H9 (cell line): ENCODE measurements at regions not wholly inside any gene's neighbourhood (a gene's known extent, or its start where the extent isn't known, plus 50 kb on each side); places are given as distances from the start of the nearest gene placed in this dataset.

ENCODE experiments used
- DNase-seq: peaks from one replicate; pipeline ENCODE4 v3.0.0-alpha.2; 2017
- H2AFZ ChIP-seq: one replicate; pipeline ENCODE4 v1.6.1; 2013; ENCODE audit warnings: mild to moderate bottlenecking, low read length, control low read depth, moderate library complexity
- H2AK5ac ChIP-seq: 2 replicates; pipeline ENCODE4 v1.6.1; 2013; ENCODE audit warnings: low read length, control low read depth, mixed read lengths; ENCODE audit not compliant: insufficient read length
- H2BK120ac ChIP-seq: one replicate; pipeline ENCODE4 v1.6.1; 2013; ENCODE audit warnings: low read depth, mild to moderate bottlenecking, low read length, control low read depth, inconsistent platforms; ENCODE audit not compliant: poor library complexity, severe bottlenecking
- H2BK12ac ChIP-seq: 2 replicates; pipeline ENCODE4 v1.6.1; 2013; ENCODE audit warnings: low read length, control low read depth, mixed read lengths, low read depth; ENCODE audit not compliant: insufficient read length
- H2BK15ac ChIP-seq: 2 replicates; pipeline ENCODE4 v1.6.1; 2013; ENCODE audit warnings: low read depth, low read length, control low read depth
- H2BK20ac ChIP-seq: one replicate; pipeline ENCODE4 v1.6.1; 2013; ENCODE audit warnings: low read depth, mild to moderate bottlenecking, low read length, control low read depth, inconsistent platforms; ENCODE audit not compliant: poor library complexity, severe bottlenecking
- H2BK5ac ChIP-seq: 2 replicates; pipeline ENCODE4 v1.6.1; 2013; ENCODE audit warnings: low read length, control low read depth, mixed read lengths; ENCODE audit not compliant: insufficient read length
- H3K14ac ChIP-seq: 2 replicates; pipeline ENCODE4 v1.6.1; 2013; ENCODE audit warnings: low read length, control low read depth; ENCODE audit not compliant: insufficient read depth
- H3K18ac ChIP-seq: 2 replicates; pipeline ENCODE4 v1.6.1; 2013; ENCODE audit warnings: low read depth, mild to moderate bottlenecking, mixed read lengths, low read length, control low read depth; ENCODE audit not compliant: insufficient read length
- H3K23ac ChIP-seq: 2 replicates; pipeline ENCODE4 v1.6.1; 2013; ENCODE audit warnings: low read length, control low read depth, mixed read lengths, low read depth; ENCODE audit not compliant: insufficient read length
- H3K23me2 ChIP-seq: 2 replicates; pipeline ENCODE4 v1.6.1; 2013; ENCODE audit warnings: low read depth, mild to moderate bottlenecking, mixed read lengths, low read length, control low read depth; ENCODE audit not compliant: insufficient read length, poor library complexity, severe bottlenecking
- H3K27ac ChIP-seq: 2 replicates; pipeline ENCODE4 v1.5.1; 2013; ENCODE audit warnings: low read length, control low read depth, mixed read lengths, low read depth; ENCODE audit not compliant: insufficient read length
- H3K27me3 ChIP-seq: 2 replicates; pipeline ENCODE4 v1.6.1; 2013; ENCODE audit warnings: low read length, control low read depth, inconsistent platforms; ENCODE audit not compliant: insufficient read depth
- H3K4ac ChIP-seq: 2 replicates; pipeline ENCODE4 v1.6.1; 2013; ENCODE audit warnings: low read depth, mild to moderate bottlenecking, control low read depth, inconsistent platforms, low read length, moderate library complexity
- H3K4me1 ChIP-seq: 2 replicates; pipeline ENCODE4 v1.6.1; 2013; ENCODE audit warnings: low read length, control low read depth, inconsistent platforms; ENCODE audit not compliant: insufficient read depth
- H3K4me2 ChIP-seq: 2 replicates; pipeline ENCODE4 v1.6.1; 2013; ENCODE audit warnings: low read length, control low read depth, mixed read lengths; ENCODE audit not compliant: insufficient read length, insufficient read depth
- H3K56ac ChIP-seq: 2 replicates; pipeline ENCODE4 v1.6.1; 2013; ENCODE audit warnings: low read depth, mild to moderate bottlenecking, mixed read lengths, low read length, control low read depth; ENCODE audit not compliant: insufficient read length
- H3K79me1 ChIP-seq: 2 replicates; pipeline ENCODE4 v1.6.1; 2013; ENCODE audit warnings: low read depth, mild to moderate bottlenecking, moderate library complexity, low read length, control low read depth, inconsistent platforms; ENCODE audit not compliant: insufficient read depth, poor library complexity, severe bottlenecking
- H3K79me2 ChIP-seq: 2 replicates; pipeline ENCODE4 v1.6.1; 2013; ENCODE audit warnings: low read length, control low read depth, inconsistent platforms; ENCODE audit not compliant: insufficient read depth
- H3K9ac ChIP-seq: 2 replicates; pipeline ENCODE4 v1.6.1; 2013; ENCODE audit warnings: low read length, control low read depth, mixed read lengths; ENCODE audit not compliant: insufficient read length; ENCODE audit errors: extremely low read depth
- H3K9me3 ChIP-seq: one replicate; pipeline ENCODE4 v1.6.1; 2013; ENCODE audit warnings: low read depth, low read length, inconsistent platforms; ENCODE audit not compliant: control insufficient read depth
- H3T11ph ChIP-seq: one replicate; pipeline ENCODE4 v1.6.1; 2013; ENCODE audit warnings: mild to moderate bottlenecking, low read length, control low read depth, inconsistent platforms
- H4K20me1 ChIP-seq: one replicate; pipeline ENCODE4 v1.6.1; 2013; ENCODE audit not compliant: control insufficient read depth, insufficient read length, insufficient read depth
- H4K5ac ChIP-seq: 2 replicates; pipeline ENCODE4 v1.6.1; 2013; ENCODE audit warnings: low read depth, mild to moderate bottlenecking, mixed read lengths, low read length, control low read depth; ENCODE audit not compliant: insufficient read length
- H4K8ac ChIP-seq: replicated peaks from 2 replicates; pipeline ENCODE4 v1.6.1; 2013; ENCODE audit warnings: low read length, control low read depth, mixed read lengths, low read depth; ENCODE audit not compliant: insufficient read length
- H4K91ac ChIP-seq: 2 replicates; pipeline ENCODE4 v1.6.1; 2013; ENCODE audit warnings: low read depth, mild to moderate bottlenecking, moderate library complexity, mixed read lengths, low read length, control low read depth; ENCODE audit not compliant: insufficient read length
- H3K27ac Mint-ChIP-seq, 3 experiments: 2 replicates in 2 of 3; 3 replicates in 1 of 3; pipeline ENCODE4 v1.8.0; 2020 to 2021; ENCODE audit warnings: mixed read lengths in 3 of 3, mild to moderate bottlenecking in 1 of 3, moderate library complexity in 1 of 3
- H3K27me3 Mint-ChIP-seq: 2 replicates; pipeline ENCODE4 v1.8.0; 2021; ENCODE audit warnings: low read depth, mild to moderate bottlenecking, moderate library complexity, mixed read lengths
- H3K36me3 Mint-ChIP-seq, 3 experiments: 2 replicates in 2 of 3; 3 replicates in 1 of 3; pipeline ENCODE4 v1.8.0; 2020 to 2021; ENCODE audit warnings: low read depth in 3 of 3, mixed read lengths in 3 of 3; ENCODE audit not compliant: insufficient read depth in 1 of 3
- H3K4me1 Mint-ChIP-seq, 2 experiments: 2 replicates each; pipeline ENCODE4 v1.8.0; 2020; ENCODE audit warnings: mixed read lengths in 2 of 2
- H3K4me3 Mint-ChIP-seq, 2 experiments: 2 replicates in 1 of 2; 3 replicates in 1 of 2; pipeline ENCODE4 v1.8.0; 2020 to 2021; ENCODE audit warnings: mild to moderate bottlenecking in 2 of 2, mixed read lengths in 2 of 2, moderate library complexity in 1 of 2
- H3K9me3 Mint-ChIP-seq, 2 experiments: 2 replicates in 1 of 2; 3 replicates in 1 of 2; pipeline ENCODE4 v1.8.0; 2020; ENCODE audit warnings: mild to moderate bottlenecking in 2 of 2, mixed read lengths in 2 of 2, moderate library complexity in 1 of 2
- CTCF ChIP-seq: fragments of 200-600 bp; sonication (generic); conservative IDR thresholded peaks from 3 replicates; pipeline ENCODE4 v1.8.0; 2021; ENCODE audit warnings: antibody characterized with exemption, mild to moderate bottlenecking
- WGBS: extraction: QIAGEN DNeasy Blood & Tissue Kit; methylation state at CpG from one replicate; pipeline ENCODE4 v1.1.7; 2013; ENCODE audit warnings: missing lambda C conversion rate, low lambda C conversion rate, mixed read lengths; ENCODE audit not compliant: insufficient read length; ENCODE audit errors: extremely low coverage; 5-methylcytosine and 5-hydroxymethylcytosine counted together

GRCh38 chr3:159664653-159665052, 324.0 kb upstream of the IL12A start:
- Histone ChIP-seq H2BK15ac (no peak overlapping the region), H2BK20ac (no peak overlapping the region), H3K9ac (no peak overlapping the region), H4K20me1 (peaks cover 3% of the 10 kb centered on the region), H2AK5ac (no peak overlapping the region), H3K27ac (no peak overlapping the region), H3K14ac (no peak overlapping the region), H3K4me1 (no peaks in the 10 kb centered on the region), H2AFZ (no peak overlapping the region), H3K23ac (no peak overlapping the region), H3K4me2 (no peak overlapping the region), H4K91ac (no peak overlapping the region), H3T11ph (no peak overlapping the region), H3K4ac (no peak overlapping the region), H2BK5ac (no peak overlapping the region), H2BK120ac (no peak overlapping the region), H3K27me3 (no peaks in the 10 kb centered on the region), H4K5ac (no peak overlapping the region), H3K18ac (no peak overlapping the region), H4K8ac (no peak overlapping the region), H3K9me3 (no peaks in the 10 kb centered on the region), H3K79me2 (no peaks in the 10 kb centered on the region), H3K23me2 (no peaks in the 10 kb centered on the region), H2BK12ac (no peak overlapping the region), H3K79me1 (no peaks in the 10 kb centered on the region), H3K56ac (no peak overlapping the region)
- Mint-ChIP-seq H3K36me3 (peaks cover 0 to 3% (median 0%) of the 10 kb centered on the region in 3 experiments; a peak in 2 of 7 replicates), H3K27ac (no peak overlapping the region), H3K27me3 (peaks cover 2% of the 10 kb centered on the region; the same call in 1 of the 2 replicates), H3K4me3 (no peak overlapping the region), H3K4me1 (peaks cover 0 to 3% of the 10 kb centered on the region in 2 experiments; a peak in 1 of 4 replicates), H3K9me3 (peaks cover 5 to 8% of the 10 kb centered on the region in 2 experiments; a peak in 4 of 5 replicates)
- no CpG with 5 or more reads among the region's 1 CpG for WGBS
- no peak for TF ChIP-seq CTCF
- DNase-seq = no peak
